Heart right ventricle (tissue), 16 donors: ENCODE measurements at regions not wholly inside any gene's neighbourhood (a gene's known extent, or its start where the extent isn't known, plus 50 kb on each side); places are given as distances from the start of the nearest gene placed in this dataset.

ENCODE experiments used
- ATAC-seq, 8 donors: fragments of 200-7000 bp; cut with Tn5 transposase; one replicate each; pipeline ENCODE4 v1.9.1; 2020; ENCODE audit warnings: mild to moderate bottlenecking in 8 of 8, moderate library complexity in 8 of 8, moderate number of reproducible peaks in 1 of 8
- DNase-seq, 2 donors: peaks; one replicate each; pipeline ENCODE4 v3.0.0-alpha.2; 2020
- H3K27ac ChIP-seq, 10 donors: fragments of 200-600 bp; sonication (generic) in 2 of 10; one replicate each; pipeline versions ENCODE4 v1.5.0 to v1.8.0; 2020 to 2022; ENCODE audit warnings: mild to moderate bottlenecking in 3 of 10
- H3K27me3 ChIP-seq, 7 donors: fragments of 200-600 bp; one replicate each; pipeline ENCODE4 v1.8.0; 2021 to 2022; ENCODE audit warnings: mild to moderate bottlenecking in 2 of 7
- H3K36me3 ChIP-seq, 9 donors: fragments of 200-600 bp; sonication (generic) in 1 of 9; one replicate each; pipeline versions ENCODE4 v1.5.0 to v1.8.0; 2020 to 2022; ENCODE audit warnings: mild to moderate bottlenecking in 2 of 9
- H3K4me1 ChIP-seq, 9 donors: fragments of 200-600 bp; sonication (generic) in 1 of 9; one replicate each; pipeline versions ENCODE4 v1.5.0 to v1.8.0; 2020 to 2022; ENCODE audit warnings: mild to moderate bottlenecking in 4 of 9
- H3K4me3 ChIP-seq, 10 donors: fragments of 200-600 bp; sonication (generic) in 2 of 10; one replicate each; pipeline versions ENCODE4 v1.5.0 to v1.8.0; 2020 to 2022; ENCODE audit warnings: mild to moderate bottlenecking in 7 of 10, moderate library complexity in 2 of 10
- H3K9me3 ChIP-seq, 11 donors: fragments of 200-600 bp in 10 of 11; sonication (generic) in 2 of 11; one replicate each; pipeline versions ENCODE4 v1.5.0 to v1.8.0; 2013 to 2022; ENCODE audit warnings: mild to moderate bottlenecking in 2 of 11, control low read depth in 1 of 11, moderate library complexity in 1 of 11
- whole genome bisulfite sequencing, 2 donors: extraction: QIAGEN DNeasy Blood & Tissue Kit; methylation state at CpG; one replicate each; pipeline ENCODE4 v1.1.7; 2013; ENCODE audit warnings: inconsistent platforms in 1 of 2; 5-methylcytosine and 5-hydroxymethylcytosine counted together
- intact Hi-C, 10 donors: fragments of 100-400 bp; cut with DNase I; formaldehyde crosslinking; loops; one replicate each; pipeline versions ENCODE4 v1.11.1 to v1.14.2; 2022
- TF ChIP-seq, protein P1 (sequence below), 9 donors: fragments of 200-600 bp; sonication (generic) in 2 of 9; IDR thresholded peaks; one replicate each; pipeline versions ENCODE4 v1.5.0 to v1.8.0; 2021 to 2022; ENCODE audit warnings: antibody characterized with exemption in 9 of 9, mild to moderate bottlenecking in 5 of 9, moderate library complexity in 1 of 9
- donor health status: Arrhythmogenic right ventricular cardiomyopathy.
- donor health status: ischemic (EF 13 %, LVEDD 7.1; RV severe dilation, severe dysfunction).
- donor health status: healthy with polysubstance abuse.
- donor health status: DM: no; HTN: yes; CAD: no.
- donor health status: DM: no; HTN: no; CAD: no.
- donor health status: ischemic (EF 25% LVEDD 6.9; RV normal size, moderate dysfunction).
- donor health status: ischemic (EF 25% LVEDD 5.7; RV mildly dilated, moderate dysfunction).
- donor health status: healthy.
- donor health status: DM: yes; HTN: yes; CAD: no.
- donor health status: Ischemic cardiomyopathy.
- donor health status: ischemic (EF 35%, LVEDD 5.7; RV mildly dilated, moderate dysfunction).
- donor health status: nonischemic (EF 11% LVEDD 7.7; RV severe dilation, severe dysfunction).
- donor health status: DM: yes; HTN: yes; CAD: no.
- donor health status: PGD.
- donor health status: ischemic (EF 29% LVEDD 5.4; RV normal size, mild dysfunction).
- donor health status: nonischemic (EF 23%, LVEDD 6.1; RV moderate dilation, normal function).

DNA sequence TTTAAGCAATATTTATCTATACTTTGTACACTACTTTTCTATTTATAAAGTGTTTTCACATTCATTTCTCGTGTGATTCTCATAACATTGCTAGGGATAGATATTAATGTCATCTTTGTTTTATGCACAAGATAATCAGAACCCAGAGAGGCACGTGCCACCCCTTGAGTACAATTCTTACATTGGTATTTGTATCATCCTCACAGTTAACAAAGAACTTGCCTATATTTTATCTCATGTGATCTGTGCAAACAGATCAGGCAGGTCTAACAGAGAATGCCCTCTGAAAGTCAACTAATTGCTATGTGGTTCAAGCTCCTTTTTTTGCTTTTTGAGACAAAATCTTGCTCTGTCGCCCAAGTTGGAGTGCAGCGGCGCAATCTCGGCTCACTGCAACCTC, 604.5 kb downstream of the LMO4 start:
- peaks cover 0 to 25% (median 4%) of the 10 kb centered on the region in 11 donors for H3K9me3 ChIP-seq
- no peaks in the 10 kb centered on the region for H3K27me3 ChIP-seq
- WGBS, 2 donors, result 86 to 90% methylated on average over 6 of the region's 6 CpGs
- intact Hi-C loops, result no loop called here
- no peaks in the 10 kb centered on the region for H3K4me1 ChIP-seq
- H3K4me3 ChIP-seq, result no peak overlapping the region
- DNase-seq (no peak), ATAC-seq (no peak)
- TF ChIP-seq, protein P1, sequence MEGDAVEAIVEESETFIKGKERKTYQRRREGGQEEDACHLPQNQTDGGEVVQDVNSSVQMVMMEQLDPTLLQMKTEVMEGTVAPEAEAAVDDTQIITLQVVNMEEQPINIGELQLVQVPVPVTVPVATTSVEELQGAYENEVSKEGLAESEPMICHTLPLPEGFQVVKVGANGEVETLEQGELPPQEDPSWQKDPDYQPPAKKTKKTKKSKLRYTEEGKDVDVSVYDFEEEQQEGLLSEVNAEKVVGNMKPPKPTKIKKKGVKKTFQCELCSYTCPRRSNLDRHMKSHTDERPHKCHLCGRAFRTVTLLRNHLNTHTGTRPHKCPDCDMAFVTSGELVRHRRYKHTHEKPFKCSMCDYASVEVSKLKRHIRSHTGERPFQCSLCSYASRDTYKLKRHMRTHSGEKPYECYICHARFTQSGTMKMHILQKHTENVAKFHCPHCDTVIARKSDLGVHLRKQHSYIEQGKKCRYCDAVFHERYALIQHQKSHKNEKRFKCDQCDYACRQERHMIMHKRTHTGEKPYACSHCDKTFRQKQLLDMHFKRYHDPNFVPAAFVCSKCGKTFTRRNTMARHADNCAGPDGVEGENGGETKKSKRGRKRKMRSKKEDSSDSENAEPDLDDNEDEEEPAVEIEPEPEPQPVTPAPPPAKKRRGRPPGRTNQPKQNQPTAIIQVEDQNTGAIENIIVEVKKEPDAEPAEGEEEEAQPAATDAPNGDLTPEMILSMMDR (IDR thresholded peaks at IDR 0.05), result no peak
- no peak overlapping the region for H3K27ac ChIP-seq
- H3K36me3 ChIP-seq, result no peaks in the 10 kb centered on the region

DNA sequence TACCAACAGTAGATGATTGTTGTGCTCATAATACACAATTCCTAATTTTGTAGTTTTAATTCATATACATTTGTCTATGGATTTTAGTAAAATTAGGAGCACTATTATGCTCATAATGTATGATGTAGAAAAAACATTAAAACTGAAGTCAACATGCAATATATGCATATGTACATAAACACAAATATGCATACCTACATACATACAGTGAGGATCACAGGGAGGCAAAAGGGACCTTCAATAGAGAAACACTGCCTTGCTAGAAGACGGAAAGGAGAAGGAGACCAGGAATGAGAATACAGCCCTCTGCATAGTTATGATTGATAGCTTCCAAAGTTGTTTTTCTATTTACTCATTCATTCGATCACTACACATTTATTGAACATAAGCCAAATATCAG, 606.5 kb downstream of the LMO4 start:
- Histone ChIP-seq H3K9me3 (peaks cover 0 to 22% (median 4%) of the 10 kb centered on the region in 11 donors), H3K36me3 (no peaks in the 10 kb centered on the region), H3K27ac (no peak overlapping the region), H3K4me1 (no peaks in the 10 kb centered on the region), H3K4me3 (no peak overlapping the region), H3K27me3 (no peaks in the 10 kb centered on the region)
- intact Hi-C loops, result no loop called here
- DNase-seq (no peak), ATAC-seq (no peak)
- WGBS, 2 donors, result 91 to 94% methylated on average over 2 of the region's 2 CpGs
- TF ChIP-seq, protein P1 (IDR thresholded peaks at IDR 0.05), result no peak

DNA sequence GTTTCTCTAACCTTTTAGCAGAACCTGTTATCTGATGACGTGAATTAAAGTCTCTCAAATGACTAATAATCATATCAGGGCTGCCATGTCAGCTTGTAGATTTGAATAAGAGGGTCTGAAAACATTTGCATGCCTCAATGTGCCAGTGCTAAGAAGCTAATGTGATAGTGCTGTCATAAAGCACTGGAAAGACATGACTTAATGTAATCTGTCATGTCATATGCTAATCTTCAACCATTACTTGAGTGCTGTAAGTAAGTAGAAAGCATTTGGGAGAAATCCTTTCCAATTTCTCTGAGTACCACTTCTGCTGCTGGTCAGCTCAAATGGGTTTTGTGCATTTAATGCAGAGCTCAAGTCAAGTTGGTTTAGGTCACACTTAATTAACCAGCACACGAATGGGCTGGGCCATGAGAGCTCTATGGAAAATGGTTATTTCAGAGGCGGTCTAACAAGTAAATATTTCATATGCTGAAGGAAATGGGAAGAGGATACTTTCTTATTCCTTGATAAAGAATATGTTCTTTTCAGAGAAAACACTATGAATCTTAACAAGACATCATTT, 609.2 kb downstream of the LMO4 start:
- ATAC-seq, result no peak
- no peak overlapping the region for H3K4me3 ChIP-seq

DNA sequence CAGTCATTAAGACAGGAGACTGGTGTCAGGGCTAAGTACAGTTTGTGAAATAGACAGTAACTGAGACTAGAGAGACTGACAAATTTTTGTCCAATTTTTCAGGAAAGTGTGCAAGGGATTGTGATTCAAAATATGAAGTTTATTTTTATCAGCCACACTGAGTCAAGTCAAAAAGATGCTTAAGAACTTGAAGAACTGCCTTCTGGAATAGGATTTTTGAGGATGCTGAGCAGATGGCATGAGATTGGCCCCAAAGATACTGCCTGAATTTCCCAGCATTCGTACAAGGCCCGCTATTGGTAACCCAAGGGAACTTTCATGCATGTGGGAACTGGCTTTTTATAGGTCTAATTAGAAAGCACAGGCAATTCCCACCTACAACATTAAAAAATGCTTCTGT, 610.0 kb downstream of the LMO4 start:
- Histone ChIP-seq H3K4me1 (no peaks in the 10 kb centered on the region), H3K9me3 (no peaks in the 10 kb centered on the region), H3K4me3 (no peak overlapping the region), H3K27ac (no peak overlapping the region), H3K36me3 (no peaks in the 10 kb centered on the region), H3K27me3 (no peaks in the 10 kb centered on the region)
- TF ChIP-seq, protein P1 (IDR thresholded peaks at IDR 0.05), result no peak
- ATAC-seq (no peak), DNase-seq (no peak)
- 88 to 92% methylated on average over 2 of the region's 2 CpGs for WGBS, 2 donors
- intact Hi-C loops, result no loop called here

More for the DNA sequence above, 609.2 kb downstream of the LMO4 start:
- no peaks in the 10 kb centered on the region for H3K27me3 ChIP-seq
- no peaks in the 10 kb centered on the region for H3K36me3 ChIP-seq
- WGBS, 2 donors, result 81 to 86% methylated on average over 3 of the region's 3 CpGs
- H3K27ac ChIP-seq, result no peak overlapping the region
- H3K4me1 ChIP-seq, result no peaks in the 10 kb centered on the region
- TF ChIP-seq, protein P1 (IDR thresholded peaks at IDR 0.05), result no peak
- no peak for DNase-seq
- H3K9me3 ChIP-seq, result no peaks in the 10 kb centered on the region
- intact Hi-C loops, result no loop called here
